ENCODE measurements at regions not wholly inside any gene's neighbourhood (a gene's known extent, or its start where the extent isn't known, plus 50 kb on each side); places are given as distances from the start of the nearest gene placed in this dataset.

- TF ChIP-seq ZNF251 (CRISPR knock-in tag; IDR thresholded peaks at IDR 0.05) = no peak
- no peak for TF ChIP-seq MAX (IDR thresholded peaks at IDR 0.05)
- TF ChIP-seq ZNF569 (CRISPR knock-in tag; IDR thresholded peaks at IDR 0.05; ENCODE audit: borderline replicate concordance) = no peak
- TF ChIP-seq TARDBP (CRISPR knock-in tag; IDR thresholded peaks at IDR 0.05) = no peak
- TF ChIP-seq HOXA9 (CRISPR knock-in tag; IDR thresholded peaks at IDR 0.05; ENCODE audit: borderline replicate concordance) = no peak
- no peak for TF ChIP-seq TAF1 (CRISPR knock-in tag; IDR thresholded peaks at IDR 0.05)
- no peak for TF ChIP-seq JUNB (CRISPR knock-in tag; IDR thresholded peaks at IDR 0.05; ENCODE audit: borderline replicate concordance)
- no peak for TF ChIP-seq RNF2 (conservative IDR thresholded peaks at IDR 0.05; ENCODE audit: low read depth)
- TF ChIP-seq ZNF18 (CRISPR knock-in tag; IDR thresholded peaks at IDR 0.05; ENCODE audit: insufficient replicate concordance) = no peak
- TF ChIP-seq JUND (CRISPR knock-in tag; IDR thresholded peaks at IDR 0.05) = no peak
- no peak for TF ChIP-seq MTF2 (CRISPR knock-in tag; IDR thresholded peaks at IDR 0.05; ENCODE audit: borderline replicate concordance)
- no peak for TF ChIP-seq TCF7L2 (IDR thresholded peaks at IDR 0.05; ENCODE audit: low read depth, low read length)
Measured at GRCh38 chr2:66070721-66071602, 364.0 kb upstream of the MEIS1 start.
